Liver (tissue), 8 donors: ENCODE measurements at regions not wholly inside any gene's neighbourhood (a gene's known extent, or its start where the extent isn't known, plus 50 kb on each side); places are given as distances from the start of the nearest gene placed in this dataset.

Experiments used
- DNase-seq: peaks from one replicate; pipeline ENCODE4 v3.0.0-alpha.2; 2017; ENCODE audit warnings: low spot score
- H3K27ac ChIP-seq, 2 donors: one replicate each; pipeline ENCODE4 v1.7.0; 2013; ENCODE audit warnings: inconsistent platforms in 2 of 2, low read length in 2 of 2, control low read depth in 1 of 2, low read depth in 1 of 2, mild to moderate bottlenecking in 1 of 2
- H3K27me3 ChIP-seq, 4 donors: one replicate each; pipeline versions ENCODE4 v1.6.1 to v1.7.0; 2013; ENCODE audit warnings: low read length in 3 of 4, inconsistent platforms in 1 of 4, mild to moderate bottlenecking in 1 of 4, moderate library complexity in 1 of 4; ENCODE audit not compliant: control insufficient read depth in 4 of 4, insufficient read depth in 4 of 4
- H3K36me3 ChIP-seq, 4 donors: one replicate each; pipeline versions ENCODE4 v1.6.1 to v1.7.0; 2013; ENCODE audit warnings: low read length in 3 of 4, mild to moderate bottlenecking in 3 of 4, low read depth in 1 of 4, moderate library complexity in 1 of 4; ENCODE audit not compliant: control insufficient read depth in 4 of 4, insufficient read depth in 3 of 4
- H3K4me1 ChIP-seq, 4 donors: one replicate each; pipeline versions ENCODE4 v1.6.1 to v1.7.0; 2013; ENCODE audit warnings: low read length in 3 of 4, mild to moderate bottlenecking in 3 of 4, moderate library complexity in 1 of 4; ENCODE audit not compliant: control insufficient read depth in 4 of 4, insufficient read depth in 4 of 4
- H3K4me3 ChIP-seq, 3 donors: one replicate each; pipeline versions ENCODE4 v1.6.1 to v1.7.0; 2013; ENCODE audit warnings: low read length in 3 of 3, control low read depth in 1 of 3, low read depth in 1 of 3, mild to moderate bottlenecking in 1 of 3
- H3K9ac ChIP-seq, 2 donors: one replicate each; pipeline ENCODE4 v1.7.0; 2013; ENCODE audit warnings: low read length in 2 of 2, mild to moderate bottlenecking in 2 of 2, moderate library complexity in 2 of 2, control low read depth in 1 of 2, low read depth in 1 of 2
- H3K9me3 ChIP-seq, 4 donors: one replicate each; pipeline versions ENCODE4 v1.6.1 to v1.7.0; 2013; ENCODE audit warnings: low read length in 3 of 4; ENCODE audit not compliant: control insufficient read depth in 4 of 4
- EGR1 ChIP-seq, 2 donors: IDR thresholded peaks; 2 replicates each; pipeline ENCODE4 v1.6.1; 2016 to 2018; ENCODE audit warnings: antibody characterized with exemption in 2 of 2, low read depth in 2 of 2
- FOXA1 ChIP-seq: IDR thresholded peaks from 2 replicates; pipeline ENCODE4 v1.6.1; 2016; ENCODE audit warnings: antibody characterized with exemption
- FOXA2 ChIP-seq: IDR thresholded peaks from 2 replicates; pipeline ENCODE4 v1.6.1; 2016; ENCODE audit warnings: antibody characterized with exemption
- GABPA ChIP-seq, 2 donors: IDR thresholded peaks in 1 of 2; conservative IDR thresholded peaks in 1 of 2; 2 replicates each; pipeline ENCODE4 v1.6.1; 2016; ENCODE audit warnings: antibody characterized with exemption in 2 of 2, mild to moderate bottlenecking in 1 of 2, moderate library complexity in 1 of 2
- HNF4A ChIP-seq, 2 donors: conservative IDR thresholded peaks; 2 replicates each; pipeline ENCODE4 v1.6.1; 2016; ENCODE audit warnings: antibody characterized with exemption in 2 of 2, mild to moderate bottlenecking in 2 of 2
- HNF4G ChIP-seq: IDR thresholded peaks from 2 replicates; pipeline ENCODE4 v1.6.1; 2016; ENCODE audit warnings: antibody characterized with exemption
- JUND ChIP-seq, 2 donors: IDR thresholded peaks; 2 replicates each; pipeline ENCODE4 v1.6.1; 2016; ENCODE audit warnings: antibody characterized with exemption in 2 of 2
- NR2F2 ChIP-seq: IDR thresholded peaks from 2 replicates; pipeline ENCODE4 v1.6.1; 2016; ENCODE audit warnings: antibody characterized with exemption
- RAD21 ChIP-seq, 2 donors: IDR thresholded peaks; 2 replicates each; pipeline ENCODE4 v1.6.1; 2016; ENCODE audit warnings: antibody characterized with exemption in 2 of 2, mild to moderate bottlenecking in 2 of 2
- RXRA ChIP-seq, 2 donors: IDR thresholded peaks; 2 replicates each; pipeline ENCODE4 v1.6.1; 2017 to 2018; ENCODE audit warnings: antibody characterized with exemption in 2 of 2, mild to moderate bottlenecking in 1 of 2
- SP1 ChIP-seq: IDR thresholded peaks from 2 replicates; pipeline ENCODE4 v1.6.1; 2018; ENCODE audit warnings: antibody characterized with exemption, mild to moderate bottlenecking
- YY1 ChIP-seq: IDR thresholded peaks from 2 replicates; pipeline ENCODE4 v1.6.1; 2016; ENCODE audit warnings: antibody characterized with exemption, mild to moderate bottlenecking
- WGBS: extraction: QIAGEN DNeasy Blood & Tissue Kit; methylation state at CpG from one replicate; pipeline ENCODE4 v1.1.7; 2013; 5-methylcytosine and 5-hydroxymethylcytosine counted together
- TF ChIP-seq, protein P1 (sequence below): fragments of 150-350 bp; IDR thresholded peaks from 2 replicates; pipeline ENCODE4 v1.5.1; 2017; ENCODE audit warnings: improper control_type of control experiment, low read depth, low read length; ENCODE audit not compliant: missing input control
- TF ChIP-seq, protein P2 (sequence below): IDR thresholded peaks from 2 replicates; pipeline ENCODE4 v1.6.1; 2016; ENCODE audit warnings: antibody characterized with exemption, mild to moderate bottlenecking
- TF ChIP-seq, protein P3 (sequence below): IDR thresholded peaks from 2 replicates; pipeline ENCODE4 v1.6.1; 2016; ENCODE audit warnings: antibody characterized with exemption
- TF ChIP-seq, protein P4 (sequence below): IDR thresholded peaks from 2 replicates; pipeline ENCODE4 v1.6.1; 2016; ENCODE audit warnings: antibody characterized with exemption
- TF ChIP-seq, protein P5 (sequence below): IDR thresholded peaks from 2 replicates; pipeline ENCODE4 v1.6.1; 2016; ENCODE audit warnings: antibody characterized with exemption
- donor health status: healthy.
- donor health status: healthy.
- donor health status: healthy.
- donor health status: healthy.
- donor health status: healthy.

DNA sequence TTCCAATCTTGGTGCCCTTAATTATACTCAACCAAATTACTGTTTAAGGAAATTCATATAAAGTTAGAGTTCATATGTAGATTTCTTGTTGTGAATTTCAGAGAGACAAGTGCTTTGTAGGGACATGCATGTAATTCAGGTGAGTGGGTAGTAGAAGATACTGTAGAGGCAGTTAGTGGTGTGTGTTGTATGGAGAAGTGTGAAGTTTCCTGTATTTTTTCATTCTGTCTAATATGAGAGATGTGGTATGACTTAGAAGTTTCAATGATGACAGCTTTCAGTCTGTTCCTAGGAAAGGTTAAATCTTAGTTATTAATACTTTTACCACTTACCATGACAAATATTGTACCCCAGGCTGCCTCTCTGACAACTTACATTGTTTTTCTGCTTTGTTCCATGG lies 294.2 kb downstream of the TDRD3 start:
- Histone ChIP-seq H3K36me3 (no peaks in the 10 kb centered on the region), H3K4me1 (no peaks in the 10 kb centered on the region), H3K9ac (no peak overlapping the region), H3K27me3 (no peaks in the 10 kb centered on the region), H3K4me3 (no peak overlapping the region), H3K27ac (no peak overlapping the region), H3K9me3 (no peaks in the 10 kb centered on the region)
- TF ChIP-seq RAD21 (IDR thresholded peaks at IDR 0.05), result no peak
- TF ChIP-seq GABPA (IDR thresholded peaks at IDR 0.05 in 1 of 2, conservative IDR thresholded peaks at IDR 0.05 in 1 of 2), result no peak
- TF ChIP-seq YY1, result no peak
- TF ChIP-seq RXRA (IDR thresholded peaks at IDR 0.05), result no peak
- TF ChIP-seq, protein P1, sequence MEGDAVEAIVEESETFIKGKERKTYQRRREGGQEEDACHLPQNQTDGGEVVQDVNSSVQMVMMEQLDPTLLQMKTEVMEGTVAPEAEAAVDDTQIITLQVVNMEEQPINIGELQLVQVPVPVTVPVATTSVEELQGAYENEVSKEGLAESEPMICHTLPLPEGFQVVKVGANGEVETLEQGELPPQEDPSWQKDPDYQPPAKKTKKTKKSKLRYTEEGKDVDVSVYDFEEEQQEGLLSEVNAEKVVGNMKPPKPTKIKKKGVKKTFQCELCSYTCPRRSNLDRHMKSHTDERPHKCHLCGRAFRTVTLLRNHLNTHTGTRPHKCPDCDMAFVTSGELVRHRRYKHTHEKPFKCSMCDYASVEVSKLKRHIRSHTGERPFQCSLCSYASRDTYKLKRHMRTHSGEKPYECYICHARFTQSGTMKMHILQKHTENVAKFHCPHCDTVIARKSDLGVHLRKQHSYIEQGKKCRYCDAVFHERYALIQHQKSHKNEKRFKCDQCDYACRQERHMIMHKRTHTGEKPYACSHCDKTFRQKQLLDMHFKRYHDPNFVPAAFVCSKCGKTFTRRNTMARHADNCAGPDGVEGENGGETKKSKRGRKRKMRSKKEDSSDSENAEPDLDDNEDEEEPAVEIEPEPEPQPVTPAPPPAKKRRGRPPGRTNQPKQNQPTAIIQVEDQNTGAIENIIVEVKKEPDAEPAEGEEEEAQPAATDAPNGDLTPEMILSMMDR, result no peak
- TF ChIP-seq, protein P2, sequence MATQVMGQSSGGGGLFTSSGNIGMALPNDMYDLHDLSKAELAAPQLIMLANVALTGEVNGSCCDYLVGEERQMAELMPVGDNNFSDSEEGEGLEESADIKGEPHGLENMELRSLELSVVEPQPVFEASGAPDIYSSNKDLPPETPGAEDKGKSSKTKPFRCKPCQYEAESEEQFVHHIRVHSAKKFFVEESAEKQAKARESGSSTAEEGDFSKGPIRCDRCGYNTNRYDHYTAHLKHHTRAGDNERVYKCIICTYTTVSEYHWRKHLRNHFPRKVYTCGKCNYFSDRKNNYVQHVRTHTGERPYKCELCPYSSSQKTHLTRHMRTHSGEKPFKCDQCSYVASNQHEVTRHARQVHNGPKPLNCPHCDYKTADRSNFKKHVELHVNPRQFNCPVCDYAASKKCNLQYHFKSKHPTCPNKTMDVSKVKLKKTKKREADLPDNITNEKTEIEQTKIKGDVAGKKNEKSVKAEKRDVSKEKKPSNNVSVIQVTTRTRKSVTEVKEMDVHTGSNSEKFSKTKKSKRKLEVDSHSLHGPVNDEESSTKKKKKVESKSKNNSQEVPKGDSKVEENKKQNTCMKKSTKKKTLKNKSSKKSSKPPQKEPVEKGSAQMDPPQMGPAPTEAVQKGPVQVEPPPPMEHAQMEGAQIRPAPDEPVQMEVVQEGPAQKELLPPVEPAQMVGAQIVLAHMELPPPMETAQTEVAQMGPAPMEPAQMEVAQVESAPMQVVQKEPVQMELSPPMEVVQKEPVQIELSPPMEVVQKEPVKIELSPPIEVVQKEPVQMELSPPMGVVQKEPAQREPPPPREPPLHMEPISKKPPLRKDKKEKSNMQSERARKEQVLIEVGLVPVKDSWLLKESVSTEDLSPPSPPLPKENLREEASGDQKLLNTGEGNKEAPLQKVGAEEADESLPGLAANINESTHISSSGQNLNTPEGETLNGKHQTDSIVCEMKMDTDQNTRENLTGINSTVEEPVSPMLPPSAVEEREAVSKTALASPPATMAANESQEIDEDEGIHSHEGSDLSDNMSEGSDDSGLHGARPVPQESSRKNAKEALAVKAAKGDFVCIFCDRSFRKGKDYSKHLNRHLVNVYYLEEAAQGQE, result no peak
- TF ChIP-seq, protein P3, sequence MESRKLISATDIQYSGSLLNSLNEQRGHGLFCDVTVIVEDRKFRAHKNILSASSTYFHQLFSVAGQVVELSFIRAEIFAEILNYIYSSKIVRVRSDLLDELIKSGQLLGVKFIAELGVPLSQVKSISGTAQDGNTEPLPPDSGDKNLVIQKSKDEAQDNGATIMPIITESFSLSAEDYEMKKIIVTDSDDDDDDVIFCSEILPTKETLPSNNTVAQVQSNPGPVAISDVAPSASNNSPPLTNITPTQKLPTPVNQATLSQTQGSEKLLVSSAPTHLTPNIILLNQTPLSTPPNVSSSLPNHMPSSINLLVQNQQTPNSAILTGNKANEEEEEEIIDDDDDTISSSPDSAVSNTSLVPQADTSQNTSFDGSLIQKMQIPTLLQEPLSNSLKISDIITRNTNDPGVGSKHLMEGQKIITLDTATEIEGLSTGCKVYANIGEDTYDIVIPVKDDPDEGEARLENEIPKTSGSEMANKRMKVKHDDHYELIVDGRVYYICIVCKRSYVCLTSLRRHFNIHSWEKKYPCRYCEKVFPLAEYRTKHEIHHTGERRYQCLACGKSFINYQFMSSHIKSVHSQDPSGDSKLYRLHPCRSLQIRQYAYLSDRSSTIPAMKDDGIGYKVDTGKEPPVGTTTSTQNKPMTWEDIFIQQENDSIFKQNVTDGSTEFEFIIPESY, result no peak
- TF ChIP-seq NR2F2, result no peak
- DNase-seq, result no peak

DNA sequence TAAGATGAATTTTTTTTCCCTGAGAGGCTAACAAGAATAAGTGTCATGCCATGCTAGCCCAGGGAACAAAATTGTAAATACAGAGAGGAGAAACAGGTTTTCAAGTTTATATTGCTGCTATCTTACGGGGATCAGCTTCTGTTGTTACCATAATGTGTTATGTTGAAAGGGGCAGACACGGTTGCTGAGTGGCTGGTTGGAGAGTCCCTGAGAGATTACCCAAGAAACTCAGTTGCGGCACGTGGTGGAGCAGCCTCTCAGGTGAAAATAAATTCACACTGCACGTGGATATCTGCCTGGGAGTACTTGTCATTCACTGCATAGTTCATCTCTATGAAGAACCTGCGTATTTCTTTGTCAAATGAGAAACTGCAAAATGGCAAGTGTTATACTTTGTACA lies 293.6 kb downstream of the TDRD3 start:
- no peaks in the 10 kb centered on the region for H3K4me1 ChIP-seq
- no peak overlapping the region for H3K9ac ChIP-seq
- 65% methylated on average over 6 of the region's 6 CpGs for WGBS
- H3K27me3 ChIP-seq, result no peaks in the 10 kb centered on the region
- no peaks in the 10 kb centered on the region for H3K36me3 ChIP-seq
- no peak overlapping the region for H3K27ac ChIP-seq
- no peaks in the 10 kb centered on the region for H3K9me3 ChIP-seq
- no peak for DNase-seq
- no peak overlapping the region for H3K4me3 ChIP-seq
- TF ChIP-seq FOXA2, result no peak
- TF ChIP-seq, protein P4, sequence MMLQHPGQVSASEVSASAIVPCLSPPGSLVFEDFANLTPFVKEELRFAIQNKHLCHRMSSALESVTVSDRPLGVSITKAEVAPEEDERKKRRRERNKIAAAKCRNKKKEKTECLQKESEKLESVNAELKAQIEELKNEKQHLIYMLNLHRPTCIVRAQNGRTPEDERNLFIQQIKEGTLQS, result no peak
- no peak for TF ChIP-seq EGR1 (IDR thresholded peaks at IDR 0.05; ENCODE audit: low read depth in 2 of 2)
- no peak for TF ChIP-seq FOXA1
- no peak for TF ChIP-seq HNF4A (conservative IDR thresholded peaks at IDR 0.05)
- TF ChIP-seq, protein P1, result no peak
- TF ChIP-seq GABPA (IDR thresholded peaks at IDR 0.05 in 1 of 2, conservative IDR thresholded peaks at IDR 0.05 in 1 of 2), result no peak
- TF ChIP-seq, protein P3, result no peak
- TF ChIP-seq RXRA (IDR thresholded peaks at IDR 0.05), result no peak
- TF ChIP-seq SP1, result no peak
- TF ChIP-seq, protein P5, sequence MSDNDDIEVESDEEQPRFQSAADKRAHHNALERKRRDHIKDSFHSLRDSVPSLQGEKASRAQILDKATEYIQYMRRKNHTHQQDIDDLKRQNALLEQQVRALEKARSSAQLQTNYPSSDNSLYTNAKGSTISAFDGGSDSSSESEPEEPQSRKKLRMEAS, result no peak
- TF ChIP-seq NR2F2, result no peak
- TF ChIP-seq JUND (IDR thresholded peaks at IDR 0.05), result no peak
- no peak for TF ChIP-seq HNF4G
- no peak for TF ChIP-seq YY1
